ENCODE measurements at regions not wholly inside any gene's neighbourhood (a gene's known extent, or its start where the extent isn't known, plus 50 kb on each side); places are given as distances from the start of the nearest gene placed in this dataset.

DNA sequence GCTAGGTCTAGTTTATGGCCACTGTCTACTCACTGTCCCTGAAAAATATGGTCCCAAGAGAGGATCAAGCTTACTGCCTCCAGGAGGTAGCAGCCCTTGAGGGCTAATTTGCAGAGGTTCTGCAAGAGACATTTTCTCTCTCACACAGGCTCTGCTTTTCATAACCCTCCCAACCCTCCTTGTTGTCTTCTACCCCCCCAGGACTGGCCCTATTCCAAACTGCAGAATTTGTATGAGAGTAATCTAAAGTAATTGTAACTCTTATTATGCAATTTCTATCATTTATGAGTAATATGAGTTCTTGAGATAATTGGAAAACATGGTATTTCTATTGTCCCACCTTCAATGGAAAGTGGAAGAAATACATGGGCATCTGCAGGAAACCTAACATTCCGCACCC is 70.4 kb upstream of the CD55 start:
- TF ChIP-seq REST (IDR thresholded peaks at IDR 0.05; ENCODE audit: low read depth) (no peak), RAD21 (IDR thresholded peaks at IDR 0.05; ENCODE audit: low read depth) (no peak), MAX (IDR thresholded peaks at IDR 0.05) (no peak), EP300 (IDR thresholded peaks at IDR 0.05; ENCODE audit: borderline replicate concordance) (no peak), TAF1 (IDR thresholded peaks at IDR 0.05; ENCODE audit: low read depth) (no peak), CREB1 (IDR thresholded peaks at IDR 0.05; ENCODE audit: low read depth) (no peak), ZBTB7A (IDR thresholded peaks at IDR 0.05; ENCODE audit: low read depth) (no peak), FOXM1 (IDR thresholded peaks at IDR 0.05; ENCODE audit: borderline replicate concordance, low read depth) (no peak), EGR1 (IDR thresholded peaks at IDR 0.05) (no peak), CEBPB (IDR thresholded peaks at IDR 0.05) (no peak)
- TF ChIP-seq, protein P1, sequence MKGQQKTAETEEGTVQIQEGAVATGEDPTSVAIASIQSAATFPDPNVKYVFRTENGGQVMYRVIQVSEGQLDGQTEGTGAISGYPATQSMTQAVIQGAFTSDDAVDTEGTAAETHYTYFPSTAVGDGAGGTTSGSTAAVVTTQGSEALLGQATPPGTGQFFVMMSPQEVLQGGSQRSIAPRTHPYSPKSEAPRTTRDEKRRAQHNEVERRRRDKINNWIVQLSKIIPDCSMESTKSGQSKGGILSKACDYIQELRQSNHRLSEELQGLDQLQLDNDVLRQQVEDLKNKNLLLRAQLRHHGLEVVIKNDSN (IDR thresholded peaks at IDR 0.05) = no peak
